HCT116 (cell line): ENCODE measurements at regions not wholly inside any gene's neighbourhood (a gene's known extent, or its start where the extent isn't known, plus 50 kb on each side); places are given as distances from the start of the nearest gene placed in this dataset.

Experiments used
- ATAC-seq: fragments of 200-7000 bp; cut with Tn5 transposase; 2 replicates; pipeline ENCODE4 v1.9.1; 2020; ENCODE audit warnings: mild to moderate bottlenecking, moderate library complexity
- BruUV-seq: library from RNA; stranded (reverse); fragments of 400-500 nt; replicated peaks from 2 replicates; lab custom pipeline; 2021; lab: Mats Ljungman, UMichigan
- CTCF ChIA-PET: fragments of 300-600 bp; sonication (Branson Sonifier 250); formaldehyde crosslinking; loops from one replicate; lab custom pipeline; 2021; ENCODE audit warnings: antibody characterized with exemption; lab: Charles Lee
- POLR2A ChIA-PET: fragments of 300-600, 350-600 bp; sonication (Branson Sonifier 250); formaldehyde crosslinking; loops from one replicate; lab custom pipeline; 2021; ENCODE audit warnings: antibody characterized with exemption; lab: Charles Lee
- RAD21 ChIA-PET, 2 experiments: fragments of 300-600 bp; sonication (Branson Sonifier 250); formaldehyde crosslinking; loops; one replicate each; lab custom pipeline; 2023; ENCODE audit warnings: low total read pairs in 2 of 2; ENCODE audit not compliant: uncharacterized antibody in 2 of 2, unreplicated experiment in 2 of 2, low non-redundant PET in 1 of 2; lab: Charles Lee
- DNase-seq: peaks from one replicate; pipeline ENCODE4 v3.0.0-alpha.2; 2010; ENCODE audit warnings: low read depth, low spot score
- H2AFZ ChIP-seq: fragments of 200-600 bp; shearing (Covaris generic), sonication (generic); 2 replicates; pipeline ENCODE4 v1.6.1; 2017; ENCODE audit warnings: low read depth, mixed run types, mixed read lengths, antibody characterized with exemption, low read length; ENCODE audit not compliant: poor library complexity, severe bottlenecking
- H3K27ac ChIP-seq: 2 replicates; pipeline ENCODE4 v1.5.1; 2012; ENCODE audit warnings: low read depth, low read length
- H3K27me3 ChIP-seq: fragments of 200-600 bp; sonication (generic); 2 replicates; pipeline ENCODE4 v1.6.1; 2016; ENCODE audit warnings: mixed run types, low read length, mixed read lengths; ENCODE audit not compliant: insufficient read depth
- H3K36me3 ChIP-seq, 2 experiments: fragments of 200-500 bp in 1 of 2; fragments of 200-600 bp in 1 of 2; sonication (Bioruptor generic) in 1 of 2; sonication (generic) in 1 of 2; 2 replicates each; pipeline versions ENCODE4 v1.5.1 to v1.6.1; 2014 to 2016; ENCODE audit warnings: low read length in 2 of 2, inconsistent platforms in 1 of 2, mixed read lengths in 1 of 2, mixed run types in 1 of 2; ENCODE audit not compliant: insufficient read depth in 2 of 2, control insufficient read depth in 1 of 2
- H3K4me1 ChIP-seq, 2 experiments: fragments of 200-600 bp in 1 of 2; sonication (generic) in 1 of 2; 2 replicates each; pipeline versions ENCODE4 v1.5.1 to v1.6.1; 2012 to 2017; ENCODE audit warnings: low read length in 2 of 2, inconsistent platforms in 1 of 2, mild to moderate bottlenecking in 1 of 2, mixed read lengths in 1 of 2, mixed run types in 1 of 2, moderate library complexity in 1 of 2; ENCODE audit not compliant: insufficient read depth in 2 of 2, control insufficient read depth in 1 of 2
- H3K4me2 ChIP-seq: fragments of 200-600 bp; sonication (generic); 2 replicates; pipeline ENCODE4 v1.6.1; 2017; ENCODE audit warnings: mixed run types, low read length, mixed read lengths
- H3K4me3 ChIP-seq, 2 experiments: fragments of 200-600 bp in 1 of 2; sonication (generic) in 1 of 2; replicated peaks in 1 of 2; 2 replicates each; pipeline ENCODE4 v1.5.1; 2011 to 2016; ENCODE audit warnings: low read length in 2 of 2, control low read depth in 1 of 2, low read depth in 1 of 2, mild to moderate bottlenecking in 1 of 2, mixed read lengths in 1 of 2, mixed run types in 1 of 2
- H3K79me2 ChIP-seq: fragments of 200-600 bp; sonication (generic); 2 replicates; pipeline ENCODE4 v1.6.1; 2017; ENCODE audit warnings: mild to moderate bottlenecking, mixed run types, low read length, moderate library complexity, mixed read lengths; ENCODE audit not compliant: insufficient read depth
- H3K9ac ChIP-seq: fragments of 200-600 bp; sonication (generic); 2 replicates; pipeline ENCODE4 v1.6.1; 2016; ENCODE audit warnings: low read length, mixed read lengths
- H3K9me2 ChIP-seq: fragments of 200-600 bp; sonication (generic), shearing (Covaris generic); 2 replicates; pipeline ENCODE4 v1.6.1; 2017; ENCODE audit warnings: mixed run types, mild to moderate bottlenecking, moderate library complexity; ENCODE audit not compliant: insufficient read depth
- H3K9me3 ChIP-seq, 2 experiments: fragments of 200-500 bp in 1 of 2; fragments of 200-600 bp in 1 of 2; sonication (Bioruptor generic) in 1 of 2; sonication (generic) in 1 of 2; 2 replicates each; pipeline ENCODE4 v1.6.1; 2014 to 2017; ENCODE audit warnings: low read length in 2 of 2, mixed read lengths in 2 of 2, inconsistent platforms in 1 of 2, low read depth in 1 of 2, mild to moderate bottlenecking in 1 of 2, mixed run types in 1 of 2, moderate library complexity in 1 of 2; ENCODE audit not compliant: control insufficient read depth in 1 of 2, insufficient read depth in 1 of 2
- H4K20me1 ChIP-seq: fragments of 200-600 bp; sonication (generic), shearing (Covaris generic); 2 replicates; pipeline ENCODE4 v1.6.1; 2017; ENCODE audit warnings: mixed run types, mild to moderate bottlenecking, moderate library complexity; ENCODE audit not compliant: insufficient read depth
- ATF3 ChIP-seq: IDR thresholded peaks from 2 replicates; pipeline ENCODE4 v1.6.1; 2012
- CBX3 ChIP-seq: IDR thresholded peaks from 2 replicates; pipeline ENCODE4 v1.6.1; 2012; ENCODE audit warnings: low read depth
- CEBPB ChIP-seq: IDR thresholded peaks from 2 replicates; pipeline ENCODE4 v1.6.1; 2012; ENCODE audit warnings: low read depth
- CTCF ChIP-seq, 3 experiments: fragments of 200-600 bp in 1 of 3; sonication (generic) in 1 of 3; IDR thresholded peaks in 2 of 3; conservative IDR thresholded peaks in 1 of 3; 2 replicates each; pipeline ENCODE4 v1.5.1; 2012 to 2017; ENCODE audit warnings: low read depth in 2 of 3, low read length in 2 of 3, antibody characterized with exemption in 1 of 3, borderline replicate concordance in 1 of 3, control low read depth in 1 of 3, mild to moderate bottlenecking in 1 of 3, mixed read lengths in 1 of 3, mixed run types in 1 of 3, moderate library complexity in 1 of 3; ENCODE audit not compliant: insufficient read depth in 1 of 3
- ELF1 ChIP-seq: IDR thresholded peaks from 2 replicates; pipeline ENCODE4 v1.6.1; 2012; ENCODE audit warnings: low read depth, borderline replicate concordance
- EZH2 ChIP-seq: fragments of 200-600 bp; sonication (generic); IDR thresholded peaks from 2 replicates; pipeline ENCODE4 v1.6.1; 2017; ENCODE audit warnings: antibody characterized with exemption, mixed run types
- EZH2phosphoT487 ChIP-seq: fragments of 200-600 bp; IDR thresholded peaks from 2 replicates; pipeline ENCODE4 v1.6.1; 2018; ENCODE audit warnings: antibody characterized with exemption, borderline replicate concordance
- FOSL1 ChIP-seq: IDR thresholded peaks from 2 replicates; pipeline ENCODE4 v1.6.1; 2012; ENCODE audit warnings: low read depth
- POLR2A ChIP-seq: IDR thresholded peaks from 2 replicates; pipeline ENCODE4 v1.7.0; 2011; ENCODE audit warnings: borderline replicate concordance; ENCODE audit not compliant: insufficient read depth, insufficient read length; ENCODE audit errors: extremely low read depth
- SIN3A ChIP-seq: IDR thresholded peaks from 2 replicates; pipeline ENCODE4 v1.6.1; 2012; ENCODE audit warnings: low read depth
- SP1 ChIP-seq: IDR thresholded peaks from 2 replicates; pipeline ENCODE4 v1.6.1; 2012; ENCODE audit warnings: low read depth
- TCF7L2 ChIP-seq: IDR thresholded peaks from 2 replicates; pipeline ENCODE4 v1.7.0; 2011; ENCODE audit warnings: borderline replicate concordance, inconsistent platforms; ENCODE audit not compliant: insufficient read depth, insufficient read length; ENCODE audit errors: extremely low read depth
- YY1 ChIP-seq: IDR thresholded peaks from 2 replicates; pipeline ENCODE4 v1.6.1; 2011; ENCODE audit warnings: low read length, low read depth, moderate library complexity, mild to moderate bottlenecking; ENCODE audit not compliant: insufficient replicate concordance; ENCODE audit errors: extremely low read depth
- ZBTB33 ChIP-seq: IDR thresholded peaks from 2 replicates; pipeline ENCODE4 v1.6.1; 2011; ENCODE audit warnings: mild to moderate bottlenecking, low read length, moderate library complexity; ENCODE audit not compliant: insufficient replicate concordance; ENCODE audit errors: extremely low read depth
- intact Hi-C: fragments of 100-400 bp; cut with micrococcal nuclease; formaldehyde crosslinking; loops from 2 replicates; pipeline ENCODE4 v1.10.0; 2022

DNA sequence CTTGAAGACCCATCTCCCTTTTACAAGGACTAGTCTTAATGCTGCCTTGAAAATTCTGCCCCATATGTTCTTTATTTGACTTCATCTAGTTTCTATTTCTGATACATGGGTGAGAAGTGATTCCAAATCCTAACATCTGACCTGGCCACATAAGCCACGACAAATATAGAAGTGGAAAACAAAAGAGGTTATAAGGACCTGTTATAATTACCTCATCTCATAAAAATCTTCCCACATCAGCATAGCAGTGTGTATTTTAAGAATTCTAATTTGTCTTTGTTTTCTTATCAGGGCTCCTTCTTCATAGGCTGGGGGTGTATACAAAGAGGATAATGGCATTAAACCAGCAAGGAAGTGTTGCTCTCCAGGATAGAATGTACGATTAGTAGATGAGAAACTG is 1007.4 kb downstream of the TTLL7 start (continued):
- no peak for TF ChIP-seq CTCF (IDR thresholded peaks at IDR 0.05 in 2 of 3, conservative IDR thresholded peaks at IDR 0.05 in 1 of 3; ENCODE audit: borderline replicate concordance in 1 of 3, insufficient read depth in 1 of 3, low read depth in 2 of 3, low read length in 2 of 3)
- TF ChIP-seq YY1 = no peak
- TF ChIP-seq ZBTB33 = no peak
- TF ChIP-seq POLR2A = no peak
- no peak for TF ChIP-seq ATF3
- TF ChIP-seq SP1 = no peak
- TF ChIP-seq EZH2 = no peak
- no peak for TF ChIP-seq FOSL1
- no peak for TF ChIP-seq ELF1
- no peak for TF ChIP-seq CEBPB

DNA sequence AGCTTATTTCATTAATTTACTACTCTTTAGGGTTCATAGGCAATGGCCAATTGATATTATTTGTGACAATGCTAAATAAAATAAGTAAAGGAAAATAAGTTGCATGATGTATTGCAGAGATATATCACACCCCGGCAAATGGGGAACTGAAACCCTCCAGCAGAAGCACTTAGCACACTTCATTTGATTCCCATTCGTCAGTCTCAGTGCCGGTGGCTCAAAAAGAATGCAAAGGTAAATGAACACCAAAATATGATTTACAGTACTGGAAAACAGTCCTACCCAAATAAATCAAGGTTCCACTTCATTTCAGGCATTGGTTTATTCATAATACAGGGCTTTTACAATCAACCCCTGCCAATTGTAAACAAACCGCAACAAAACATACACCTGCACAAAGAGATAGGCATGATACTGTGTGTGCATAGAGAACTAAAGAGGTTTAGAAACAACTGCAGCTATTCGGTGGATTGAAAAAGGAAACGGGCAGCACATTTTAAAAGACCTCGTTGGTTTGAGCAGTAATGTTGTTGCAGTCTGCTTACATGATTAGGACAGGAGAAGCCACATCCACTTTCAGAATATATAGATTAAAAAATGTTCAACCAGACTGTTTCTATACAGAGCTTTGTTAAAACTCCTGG is 1019.2 kb downstream of the TTLL7 start:
- no peaks in the 10 kb centered on the region for H3K36me3 ChIP-seq
- H4K20me1 ChIP-seq = no peaks in the 10 kb centered on the region
- ATAC-seq (no peak), DNase-seq (no peak)
- TF ChIP-seq CEBPB = no peak
- TF ChIP-seq SIN3A = no peak
- TF ChIP-seq CBX3 = no peak
- no peak for TF ChIP-seq EZH2phosphoT487
- TF ChIP-seq TCF7L2 = no peak
- TF ChIP-seq ELF1 = no peak
- intact Hi-C loops = no loop called here
- ChIA-PET CTCF (no interaction called here), RAD21 (no interaction called here), POLR2A (no interaction called here)
- H3K27ac ChIP-seq = no peak overlapping the region
- no peaks in the 10 kb centered on the region for H3K79me2 ChIP-seq
- H3K9me3 ChIP-seq = no peaks in the 10 kb centered on the region; a peak in 1 of 4 replicates
- no peaks in the 10 kb centered on the region for H3K27me3 ChIP-seq
- H2AFZ ChIP-seq = no peak overlapping the region
- no peak overlapping the region for H3K4me2 ChIP-seq
- H3K9ac ChIP-seq = no peak overlapping the region
- H3K4me1 ChIP-seq = no peaks in the 10 kb centered on the region
- H3K4me3 ChIP-seq = no peak overlapping the region
- no peaks in the 10 kb centered on the region for H3K9me2 ChIP-seq
- no TSS peak for BruUV-seq
